GM21717 (cell line): ENCODE measurements at regions not wholly inside any gene's neighbourhood (a gene's known extent, or its start where the extent isn't known, plus 50 kb on each side); places are given as distances from the start of the nearest gene placed in this dataset.
"Not testable (repeated sequence)": the region's sequence is repeated elsewhere in the genome, so short reads cannot be mapped to it uniquely, and the experiment has no call there.

ENCODE experiments used
- ATAC-seq: cut with Tn5 transposase; IDR thresholded peaks from one replicate; pipeline ENCODE4 v1.9.1; 2021; ENCODE audit warnings: mild to moderate bottlenecking, moderate library complexity; ENCODE audit not compliant: unreplicated experiment

GRCh38 chr22:48490500-48491411 is 1336.9 kb downstream of the BRD1 start:
- no peak for ATAC-seq

- ATAC-seq: no peak
Observed at GRCh38 chr22:48489551-48490499, 1337.8 kb downstream of the BRD1 start.

- no peak for ATAC-seq
Observed at GRCh38 chr22:48488611-48489511, 1338.8 kb downstream of the BRD1 start.

- ATAC-seq: no peak
Observed at GRCh38 chr22:48488149-48488551, 1339.5 kb downstream of the BRD1 start.

GRCh38 chr22:48486558-48486957 is 1341.1 kb downstream of the BRD1 start:
- no peak for ATAC-seq

GRCh38 chr22:48486134-48486532 is 1341.5 kb downstream of the BRD1 start:
- no peak for ATAC-seq

- ATAC-seq: no peak
Observed at GRCh38 chr22:48485149-48486133, 1342.2 kb downstream of the BRD1 start.

- ATAC-seq: no peak
Observed at GRCh38 chr22:48483764-48484528, 1343.7 kb downstream of the BRD1 start.

- no peak for ATAC-seq
Observed at GRCh38 chr22:48482771-48483170, 1344.9 kb downstream of the BRD1 start.

GRCh38 chr22:48482198-48482597 is 1345.5 kb downstream of the BRD1 start:
- ATAC-seq: not testable (repeated sequence)

GRCh38 chr22:48481748-48482147 is 1345.9 kb downstream of the BRD1 start:
- no peak for ATAC-seq

- no peak for ATAC-seq
Observed at GRCh38 chr22:48478529-48479265, 1349.0 kb downstream of the BRD1 start.

GRCh38 chr22:48478124-48478523 is 1349.5 kb downstream of the BRD1 start:
- ATAC-seq: no peak

GRCh38 chr22:48477031-48477721 is 1350.5 kb downstream of the BRD1 start:
- ATAC-seq: no peak

GRCh38 chr22:48476577-48476976 is 1351.1 kb downstream of the BRD1 start:
- ATAC-seq: no peak

- no peak for ATAC-seq
Observed at GRCh38 chr22:48475661-48476345, 1351.9 kb downstream of the BRD1 start.

GRCh38 chr22:48474881-48475280 is 1352.8 kb downstream of the BRD1 start:
- ATAC-seq: no peak
